ENCODE measurements at regions not wholly inside any gene's neighbourhood (a gene's known extent, or its start where the extent isn't known, plus 50 kb on each side); places are given as distances from the start of the nearest gene placed in this dataset.
"Not testable (repeated sequence)": the region's sequence is repeated elsewhere in the genome, so short reads cannot be mapped to it uniquely, and the experiment has no call there.

- no peak for DNase-seq (ENCODE audit: low read depth in 2 of 2, low spot score in 1 of 2)
These were observed 66.1 kb downstream of the GADD45G start for GRCh38 chr9:89670801-89671434.

GRCh38 chr9:89674667-89675057, 69.8 kb downstream of the GADD45G start:
- no peak for DNase-seq (ENCODE audit: low read depth in 2 of 2, low spot score in 1 of 2)

GRCh38 chr9:89675058-89675742, 70.4 kb downstream of the GADD45G start:
- DNase-seq (ENCODE audit: low read depth in 2 of 2, low spot score in 1 of 2): no peak

- DNase-seq (ENCODE audit: low read depth in 2 of 2, low spot score in 1 of 2): no peak
These were observed 71.5 kb downstream of the GADD45G start for GRCh38 chr9:89676281-89676680.

GRCh38 chr9:89677702-89678395, 73.0 kb downstream of the GADD45G start:
- no peak for DNase-seq (ENCODE audit: low read depth in 2 of 2, low spot score in 1 of 2)

- DNase-seq (ENCODE audit: low read depth in 2 of 2, low spot score in 1 of 2): no peak
These were observed 73.7 kb downstream of the GADD45G start for GRCh38 chr9:89678396-89679015.

GRCh38 chr9:89679016-89679415, 74.2 kb downstream of the GADD45G start:
- no peak for DNase-seq (ENCODE audit: low read depth in 2 of 2, low spot score in 1 of 2)

GRCh38 chr9:89679581-89679980, 74.8 kb downstream of the GADD45G start:
- no peak for DNase-seq (ENCODE audit: low read depth in 2 of 2, low spot score in 1 of 2)

- no peak for DNase-seq (ENCODE audit: low read depth in 2 of 2, low spot score in 1 of 2)
These were observed 76.0 kb downstream of the GADD45G start for GRCh38 chr9:89680547-89681467.

- not testable (repeated sequence) for DNase-seq (ENCODE audit: low read depth in 2 of 2, low spot score in 1 of 2)
These were observed 76.7 kb downstream of the GADD45G start for GRCh38 chr9:89681468-89681859.

- DNase-seq (ENCODE audit: low read depth in 2 of 2, low spot score in 1 of 2): no peak
These were observed 78.8 kb downstream of the GADD45G start for GRCh38 chr9:89683626-89684025.

- DNase-seq (ENCODE audit: low read depth in 2 of 2, low spot score in 1 of 2): no peak
These were observed 79.4 kb downstream of the GADD45G start for GRCh38 chr9:89684218-89684617.

- DNase-seq (ENCODE audit: low read depth in 2 of 2, low spot score in 1 of 2): no peak
These were observed 80.3 kb downstream of the GADD45G start for GRCh38 chr9:89684912-89685636.

- no peak for DNase-seq (ENCODE audit: low read depth in 2 of 2, low spot score in 1 of 2)
These were observed 80.9 kb downstream of the GADD45G start for GRCh38 chr9:89685698-89686097.

- DNase-seq (ENCODE audit: low read depth in 2 of 2, low spot score in 1 of 2): no peak
These were observed 81.3 kb downstream of the GADD45G start for GRCh38 chr9:89686126-89686525.

GRCh38 chr9:89686621-89687020, 81.8 kb downstream of the GADD45G start:
- DNase-seq (ENCODE audit: low read depth in 2 of 2, low spot score in 1 of 2): no peak

GRCh38 chr9:89687188-89687587, 82.4 kb downstream of the GADD45G start:
- DNase-seq (ENCODE audit: low read depth in 2 of 2, low spot score in 1 of 2): no peak

GRCh38 chr9:89687848-89688247, 83.0 kb downstream of the GADD45G start:
- no peak for DNase-seq (ENCODE audit: low read depth in 2 of 2, low spot score in 1 of 2)

- DNase-seq (ENCODE audit: low read depth in 2 of 2, low spot score in 1 of 2): not testable (repeated sequence)
These were observed 84.5 kb downstream of the GADD45G start for GRCh38 chr9:89689321-89689720.

GRCh38 chr9:89690334-89690912, 85.6 kb downstream of the GADD45G start:
- DNase-seq (ENCODE audit: low read depth in 2 of 2, low spot score in 1 of 2): no peak

All from stimulated activated CD8-positive, alpha-beta memory T cell treated with anti-CD3 and anti-CD28 coated beads, Interleukin-4, amount 100 ng/mL, for 1 hour (primary cell).